Smooth muscle cell of the brain vasculature (primary cell): ENCODE measurements at regions not wholly inside any gene's neighbourhood (a gene's known extent, or its start where the extent isn't known, plus 50 kb on each side); places are given as distances from the start of the nearest gene placed in this dataset.

ENCODE experiments used
- DNase-seq: peaks from one replicate; pipeline ENCODE4 v3.0.0-alpha.2; 2012; ENCODE audit warnings: low read depth, low spot score

GRCh38 chr19:28977826-28978225 lies 235.1 kb downstream of the UQCRFS1 start:
- DNase-seq: no peak

GRCh38 chr19:28972058-28972852 lies 240.7 kb downstream of the UQCRFS1 start:
- no peak for DNase-seq

GRCh38 chr19:28971513-28971912 lies 241.4 kb downstream of the UQCRFS1 start:
- no peak for DNase-seq

GRCh38 chr19:28971049-28971448 lies 241.9 kb downstream of the UQCRFS1 start:
- no peak for DNase-seq

GRCh38 chr19:28968721-28969120 lies 244.2 kb downstream of the UQCRFS1 start:
- no peak for DNase-seq

GRCh38 chr19:28966737-28967399 lies 246.1 kb downstream of the UQCRFS1 start:
- DNase-seq: no peak

GRCh38 chr19:28964500-28964899 lies 248.5 kb downstream of the UQCRFS1 start:
- DNase-seq: no peak

GRCh38 chr19:28963486-28964250 lies 249.3 kb downstream of the UQCRFS1 start:
- DNase-seq: no peak

- DNase-seq: no peak
Measured at GRCh38 chr19:28961772-28962500, 251.0 kb downstream of the UQCRFS1 start.

GRCh38 chr19:28960986-28961705 lies 251.8 kb downstream of the UQCRFS1 start:
- no peak for DNase-seq

GRCh38 chr19:28960586-28960985 lies 252.4 kb downstream of the UQCRFS1 start:
- DNase-seq: no peak

GRCh38 chr19:28956961-28957360 lies 256.0 kb downstream of the UQCRFS1 start:
- DNase-seq: no peak

- DNase-seq: no peak
Measured at GRCh38 chr19:28956421-28956820, 256.5 kb downstream of the UQCRFS1 start.

- DNase-seq: no peak
Measured at GRCh38 chr19:28949535-28949934, 263.4 kb downstream of the UQCRFS1 start.

- no peak for DNase-seq
Measured at GRCh38 chr19:28949027-28949426, 263.9 kb downstream of the UQCRFS1 start.

- no peak for DNase-seq
Measured at GRCh38 chr19:28948566-28948965, 264.4 kb downstream of the UQCRFS1 start.

GRCh38 chr19:28948026-28948425 lies 264.9 kb downstream of the UQCRFS1 start:
- DNase-seq: no peak

- no peak for DNase-seq
Measured at GRCh38 chr19:28943651-28944050, 269.3 kb downstream of the UQCRFS1 start.

- DNase-seq: no peak
Measured at GRCh38 chr19:28941833-28942232, 271.1 kb downstream of the UQCRFS1 start.

GRCh38 chr19:28940751-28941500 lies 272.0 kb downstream of the UQCRFS1 start:
- no peak for DNase-seq
